ENCODE measurements at regions not wholly inside any gene's neighbourhood (a gene's known extent, or its start where the extent isn't known, plus 50 kb on each side); places are given as distances from the start of the nearest gene placed in this dataset.

GRCh38 chr18:10269261-10269660, 185.2 kb upstream of the APCDD1 start:
- Histone ChIP-seq H3K9me2 (ENCODE audit: insufficient read depth) (peaks cover under 1% of the 10 kb centered on the region; the same call in 1 of the 2 replicates), H3K4me2 (no peak overlapping the region), H4K20me1 (replicated peaks; ENCODE audit: insufficient read depth) (no peaks in the 10 kb centered on the region), H2AFZ (no peak overlapping the region), H3K4me1 (ENCODE audit: insufficient read depth) (no peaks in the 10 kb centered on the region), H3K27ac (ENCODE audit: low read depth) (no peak overlapping the region), H3K4me3 (no peak overlapping the region), H3K79me2 (replicated peaks; ENCODE audit: insufficient read depth) (no peaks in the 10 kb centered on the region), H3F3A (replicated peaks; ENCODE audit: low read depth) (no peaks in the 10 kb centered on the region), H3K36me3 (ENCODE audit: insufficient read depth) (no peaks in the 10 kb centered on the region), H3K27me3 (ENCODE audit: insufficient read depth) (no peaks in the 10 kb centered on the region)
- Mint-ChIP-seq H3K36me3 (ENCODE audit: low read depth) (no peaks in the 10 kb centered on the region), H3K27ac (no peak overlapping the region), H3K9me3 (no peaks in the 10 kb centered on the region), H3K4me1 (peaks cover 6% of the 10 kb centered on the region; the same call in 2 of the 3 replicates), H3K27me3 (ENCODE audit: insufficient read depth, low read depth, poor library complexity) (peaks cover 2% of the 10 kb centered on the region), H3K4me3 (no peak overlapping the region)
- TF ChIP-seq STAT1 (IDR thresholded peaks at IDR 0.05; ENCODE audit: unreplicated experiment): no peak
- no peak for TF ChIP-seq ZNF462 (CRISPR knock-in tag; IDR thresholded peaks at IDR 0.05)
- no peak for TF ChIP-seq ZNF331 (CRISPR knock-in tag; IDR thresholded peaks at IDR 0.05; ENCODE audit: low read depth)
- TF ChIP-seq EZH2 (IDR thresholded peaks at IDR 0.05; ENCODE audit: low read depth, unreplicated experiment): no peak
- no peak for TF ChIP-seq ZNF114 (CRISPR knock-in tag; IDR thresholded peaks at IDR 0.05)
- ATAC-seq (no peak), DNase-seq (ENCODE audit: low spot score) (no peak)

GRCh38 chr18:10270151-10270571, 184.3 kb upstream of the APCDD1 start:
- H3K36me3 Mint-ChIP-seq (ENCODE audit: low read depth): no peaks in the 10 kb centered on the region
- peaks cover 2% of the 10 kb centered on the region for H3K27me3 Mint-ChIP-seq (ENCODE audit: insufficient read depth, low read depth, poor library complexity)
- Histone ChIP-seq H3K9me2 (ENCODE audit: insufficient read depth) (0 out of 2 replicates have a peak, but pooled peaks cover 4% of the 10 kb centered on the region), H3F3A (replicated peaks; ENCODE audit: low read depth) (no peaks in the 10 kb centered on the region), H3K4me3 (no peak overlapping the region), H3K79me2 (replicated peaks; ENCODE audit: insufficient read depth) (no peaks in the 10 kb centered on the region), H2AFZ (no peak overlapping the region), H3K27ac (ENCODE audit: low read depth) (no peak overlapping the region), H3K36me3 (ENCODE audit: insufficient read depth) (no peaks in the 10 kb centered on the region), H3K27me3 (ENCODE audit: insufficient read depth) (no peaks in the 10 kb centered on the region), H3K4me2 (no peak overlapping the region), H3K4me1 (ENCODE audit: insufficient read depth) (no peaks in the 10 kb centered on the region), H4K20me1 (replicated peaks; ENCODE audit: insufficient read depth) (no peaks in the 10 kb centered on the region)
- H3K9me3 Mint-ChIP-seq: no peaks in the 10 kb centered on the region
- no peak for ATAC-seq
- H3K4me3 Mint-ChIP-seq: no peak overlapping the region
- H3K27ac Mint-ChIP-seq: no peak overlapping the region
- no peak for DNase-seq (ENCODE audit: low spot score)
- H3K4me1 Mint-ChIP-seq: peaks cover 6% of the 10 kb centered on the region; the same call in 2 of the 3 replicates
- no peak for TF ChIP-seq POLR2AphosphoS5 (IDR thresholded peaks at IDR 0.05; ENCODE audit: low read depth)
- no peak for TF ChIP-seq ZNF462 (CRISPR knock-in tag; IDR thresholded peaks at IDR 0.05)
- TF ChIP-seq STAT1 (IDR thresholded peaks at IDR 0.05; ENCODE audit: unreplicated experiment): no peak
- no peak for TF ChIP-seq NANOG (IDR thresholded peaks at IDR 0.05; ENCODE audit: borderline replicate concordance)
